ENCODE measurements at regions not wholly inside any gene's neighbourhood (a gene's known extent, or its start where the extent isn't known, plus 50 kb on each side); places are given as distances from the start of the nearest gene placed in this dataset.

GRCh38 chr20:11459090-11459890 lies 458.4 kb upstream of the BTBD3 start:
- H3K27me3 Mint-ChIP-seq (ENCODE audit: insufficient read depth, low read depth, poor library complexity): peaks cover 2% of the 10 kb centered on the region
- no peak overlapping the region for H3K27ac ChIP-seq (ENCODE audit: low read depth)
- H3K4me3 ChIP-seq: no peak overlapping the region
- H3K27ac Mint-ChIP-seq: no peak overlapping the region
- TF ChIP-seq CREB1 (CRISPR knock-in tag; IDR thresholded peaks at IDR 0.05; ENCODE audit: low read depth): no peak
- no peak for TF ChIP-seq REST (IDR thresholded peaks at IDR 0.05; ENCODE audit: unreplicated experiment)
- no peak for TF ChIP-seq EZH2 (IDR thresholded peaks at IDR 0.05; ENCODE audit: low read depth, unreplicated experiment)
- no peak for TF ChIP-seq ZNF114 (CRISPR knock-in tag; IDR thresholded peaks at IDR 0.05)
- no peak for TF ChIP-seq STAT1 (IDR thresholded peaks at IDR 0.05; ENCODE audit: unreplicated experiment)
- TF ChIP-seq EZH2phosphoT487 (IDR thresholded peaks at IDR 0.05; ENCODE audit: unreplicated experiment): no peak
- TF ChIP-seq ZNF462 (CRISPR knock-in tag; IDR thresholded peaks at IDR 0.05): no peak
- no peak for TF ChIP-seq NANOG (IDR thresholded peaks at IDR 0.05; ENCODE audit: borderline replicate concordance)
- TF ChIP-seq ETS1 (IDR thresholded peaks at IDR 0.05): no peak
- no peak for TF ChIP-seq ZNF331 (CRISPR knock-in tag; IDR thresholded peaks at IDR 0.05; ENCODE audit: low read depth)
- TF ChIP-seq CTCF (conservative IDR thresholded peaks at IDR 0.05; ENCODE audit: low read depth in 2 of 2): no peak
- no peak for TF ChIP-seq POLR2AphosphoS5 (IDR thresholded peaks at IDR 0.05; ENCODE audit: low read depth)
- DNase-seq (ENCODE audit: low spot score): no peak
- no peak overlapping the region for H3K4me2 ChIP-seq
- H3K4me1 Mint-ChIP-seq: peaks cover 15% of the 10 kb centered on the region
- no peaks in the 10 kb centered on the region for H3F3A ChIP-seq (replicated peaks; ENCODE audit: low read depth)
- peaks cover 23% of the 10 kb centered on the region; the same call in 1 of the 2 replicates for H3K4me1 ChIP-seq (ENCODE audit: insufficient read depth)
- H3K36me3 Mint-ChIP-seq (ENCODE audit: low read depth): no peaks in the 10 kb centered on the region
- peaks cover 27% of the 10 kb centered on the region for H3K9me2 ChIP-seq (ENCODE audit: insufficient read depth)
- H3K36me3 ChIP-seq (ENCODE audit: insufficient read depth): no peaks in the 10 kb centered on the region
- H3K9me3 Mint-ChIP-seq: no peaks in the 10 kb centered on the region
- H2AFZ ChIP-seq: peak overlapping the region; percentile 67
- no peak for ATAC-seq
- H3K4me3 Mint-ChIP-seq: no peak overlapping the region
- H3K79me2 ChIP-seq (replicated peaks; ENCODE audit: insufficient read depth): no peaks in the 10 kb centered on the region
- no peaks in the 10 kb centered on the region for H4K20me1 ChIP-seq (replicated peaks; ENCODE audit: insufficient read depth)
- H3K27me3 ChIP-seq (ENCODE audit: insufficient read depth): no peaks in the 10 kb centered on the region

Measured in GM23338 (cell line).